ENCODE measurements at regions not wholly inside any gene's neighbourhood (a gene's known extent, or its start where the extent isn't known, plus 50 kb on each side); places are given as distances from the start of the nearest gene placed in this dataset.

DNA sequence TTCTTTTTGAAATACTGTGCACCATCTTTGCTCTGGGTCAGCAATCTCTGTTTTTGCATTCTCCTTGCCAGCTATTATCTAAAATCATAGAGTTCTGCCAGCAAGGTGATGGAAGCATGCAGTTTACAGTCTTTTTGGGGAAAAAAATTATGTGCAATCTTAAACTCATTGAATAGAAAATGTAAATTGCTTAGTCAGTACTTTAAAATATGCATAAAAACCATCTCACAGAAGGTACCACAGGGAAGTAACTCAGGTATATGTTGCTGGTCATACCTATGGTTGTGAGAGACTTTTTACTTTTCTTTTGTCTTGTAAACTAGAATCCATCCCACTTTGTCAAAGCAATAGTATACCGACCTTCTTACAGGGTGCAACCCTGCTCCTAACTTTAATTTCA, 469.8 kb upstream of the ANO3 start:
- intact Hi-C loops (cut with micrococcal nuclease): no loop called here

DNA sequence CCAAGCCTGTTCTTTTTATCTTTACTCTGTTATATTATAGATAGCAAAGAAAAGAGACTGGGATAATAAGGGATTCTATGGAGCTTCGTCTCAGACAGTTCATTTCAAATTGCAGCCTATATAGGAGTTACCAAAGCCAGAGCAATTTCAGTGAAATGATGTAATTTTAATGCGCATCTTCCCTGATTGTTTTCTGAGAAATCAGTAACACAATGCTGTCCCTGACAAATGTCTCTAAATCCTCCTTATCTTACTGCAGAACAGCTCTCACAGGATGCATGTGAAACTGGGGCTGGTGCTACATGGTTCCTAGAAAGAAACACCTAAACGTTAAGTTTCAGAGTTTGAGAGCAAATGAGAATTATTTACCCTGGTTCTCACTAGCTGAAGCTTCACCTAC, 467.9 kb upstream of the ANO3 start:
- intact Hi-C loops (cut with micrococcal nuclease): no loop called here

DNA sequence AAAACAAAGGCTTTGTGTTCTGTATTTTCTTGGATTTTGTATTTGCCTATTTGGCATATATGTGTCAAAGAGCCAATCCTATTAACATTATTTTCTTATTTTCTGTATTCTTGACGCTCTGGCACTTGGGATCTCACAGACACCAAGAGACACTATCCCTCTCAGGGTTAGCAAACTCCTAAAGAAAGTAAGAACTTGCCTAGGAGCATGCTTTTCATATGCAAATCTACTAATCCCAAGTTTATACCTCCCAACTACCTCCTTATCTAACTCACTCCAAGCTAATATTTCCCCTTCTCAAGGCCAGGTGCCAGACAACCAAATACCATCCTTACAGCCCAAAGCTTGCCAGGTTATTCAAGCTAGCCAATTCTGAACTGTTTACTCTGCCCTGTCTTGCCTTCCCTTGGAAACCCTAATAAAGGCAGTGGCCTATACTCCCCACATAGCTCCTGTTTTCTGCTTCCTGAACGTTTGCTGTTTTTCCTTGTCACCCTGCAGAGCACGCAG, 455.4 kb upstream of the ANO3 start:
- intact Hi-C loops (cut with micrococcal nuclease): no loop called here

DNA sequence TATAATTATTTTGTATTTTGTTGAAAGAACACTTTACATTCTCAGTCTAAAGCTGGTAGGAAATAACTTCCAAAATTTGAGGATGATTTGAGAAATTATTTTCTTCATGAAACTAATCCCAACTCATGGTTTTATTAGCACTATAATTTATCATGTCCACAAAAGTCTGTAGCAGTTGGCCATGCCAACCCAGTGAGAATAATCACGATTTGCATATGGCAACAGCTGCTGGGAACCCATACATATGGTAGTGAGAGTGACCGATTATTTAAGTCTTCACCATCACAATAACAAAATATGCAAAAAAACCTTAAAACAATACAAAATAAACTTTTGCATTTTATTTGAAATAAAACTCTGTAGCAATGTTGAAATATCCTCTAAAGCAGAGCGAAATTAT, 445.9 kb upstream of the ANO3 start:
- intact Hi-C loops (cut with micrococcal nuclease): no loop called here

DNA sequence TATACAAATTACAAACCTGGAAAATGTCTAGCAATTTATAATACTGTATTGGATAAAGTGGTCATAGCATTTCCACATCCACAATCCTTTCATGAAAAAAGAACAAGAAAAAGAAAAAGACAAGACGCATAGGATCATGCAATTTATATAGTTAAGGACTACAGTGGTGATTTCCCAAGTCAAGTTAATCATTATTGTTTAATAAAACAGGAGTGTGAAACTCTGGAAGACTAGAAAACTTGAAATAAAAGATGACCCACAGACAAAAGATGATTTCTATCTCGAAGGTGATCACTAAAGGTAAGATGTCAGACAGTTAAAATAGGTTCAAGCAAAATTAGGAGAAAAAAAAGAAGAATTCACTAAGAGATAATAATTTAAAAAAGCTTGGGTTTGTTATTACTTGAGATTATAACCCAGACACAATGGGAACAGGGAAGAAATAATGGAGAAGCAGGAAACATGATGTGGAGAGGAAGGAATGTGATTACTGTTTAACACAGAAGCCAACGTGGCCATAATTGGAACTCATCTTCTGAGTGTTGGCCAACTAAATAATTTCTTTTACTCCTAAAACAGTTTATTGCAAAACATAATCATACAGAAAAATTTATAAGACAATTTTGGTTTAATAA, 441.2 kb upstream of the ANO3 start:
- intact Hi-C loops (cut with micrococcal nuclease): no loop called here

DNA sequence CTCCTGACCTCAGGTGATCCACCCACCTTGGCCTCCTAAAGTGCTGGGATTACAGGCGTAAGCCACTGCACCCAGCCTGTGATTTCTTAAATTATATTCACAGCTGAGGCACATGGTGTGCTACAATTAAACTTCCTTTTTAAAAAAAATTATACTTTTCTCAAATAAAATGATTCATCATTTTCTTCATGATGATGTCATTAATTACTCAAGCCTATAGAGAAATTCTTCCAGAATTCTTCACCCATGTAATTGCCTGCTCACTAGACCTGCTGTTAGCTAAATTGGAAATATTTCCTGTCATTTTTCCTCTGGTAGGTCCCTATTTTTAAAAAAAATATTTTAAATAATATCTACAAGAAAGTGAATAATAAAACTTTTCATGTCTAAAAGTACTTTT, 440.0 kb upstream of the ANO3 start:
- intact Hi-C loops (cut with micrococcal nuclease): no loop called here

DNA sequence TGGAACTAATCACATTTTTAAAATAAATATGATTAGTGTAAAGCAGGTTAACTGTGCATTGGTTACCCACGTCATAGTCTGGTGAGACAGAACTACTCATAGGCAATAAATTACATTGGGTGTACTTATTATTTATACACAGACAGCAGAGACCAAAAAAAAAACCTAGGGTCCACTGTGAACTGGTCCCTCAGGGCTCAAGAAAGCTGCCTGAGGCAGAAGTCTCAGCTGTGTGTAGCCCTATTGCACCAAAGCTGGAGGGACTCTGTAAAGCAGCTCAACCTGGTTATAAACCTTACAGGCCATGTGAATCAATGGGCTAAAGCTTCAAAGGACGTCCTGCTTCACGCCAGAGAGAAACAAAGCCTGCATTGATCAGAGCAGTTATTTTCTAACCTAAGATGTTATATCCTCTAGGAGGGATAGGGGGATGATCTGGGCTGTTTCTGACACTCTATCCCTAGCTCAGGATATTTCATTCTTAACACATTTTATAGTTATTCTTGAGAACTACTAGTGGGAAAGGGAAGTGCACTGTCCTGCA, 432.2 kb upstream of the ANO3 start:
- intact Hi-C loops (cut with micrococcal nuclease): no loop called here

DNA sequence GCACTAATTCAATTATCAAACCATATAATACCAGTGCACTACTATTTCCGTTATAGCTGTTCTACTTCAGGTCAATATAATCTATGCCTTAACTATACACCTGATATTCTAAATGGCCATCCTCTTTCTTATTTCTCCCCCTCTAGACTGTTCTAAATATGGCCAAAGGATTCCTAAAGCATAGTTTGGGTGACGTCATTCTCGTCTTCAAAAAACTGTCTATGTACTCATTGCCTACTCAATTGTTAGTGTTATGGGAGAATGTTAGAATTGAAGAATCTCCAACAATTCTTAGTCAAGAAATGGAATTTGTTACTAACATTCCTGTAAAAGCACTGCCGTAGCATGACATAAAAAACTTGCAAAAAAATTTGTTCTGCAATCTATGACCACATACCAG, 431.1 kb upstream of the ANO3 start:
- intact Hi-C loops (cut with micrococcal nuclease): no loop called here

DNA sequence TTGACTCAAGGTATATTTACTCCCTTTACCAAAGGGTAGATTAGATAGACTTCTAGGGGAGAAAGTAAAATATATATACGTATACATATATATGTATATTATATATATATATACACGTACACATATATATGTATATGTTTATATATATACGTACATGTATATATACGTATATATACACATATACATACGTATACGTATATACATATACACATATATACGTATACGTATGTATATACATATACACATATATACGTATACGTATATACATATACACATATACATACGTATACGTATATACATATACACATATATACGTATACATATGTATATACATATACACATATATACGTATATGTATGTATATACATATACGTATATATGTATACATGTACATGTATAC, 430.5 kb upstream of the ANO3 start:
- intact Hi-C loops (cut with micrococcal nuclease): no loop called here

DNA sequence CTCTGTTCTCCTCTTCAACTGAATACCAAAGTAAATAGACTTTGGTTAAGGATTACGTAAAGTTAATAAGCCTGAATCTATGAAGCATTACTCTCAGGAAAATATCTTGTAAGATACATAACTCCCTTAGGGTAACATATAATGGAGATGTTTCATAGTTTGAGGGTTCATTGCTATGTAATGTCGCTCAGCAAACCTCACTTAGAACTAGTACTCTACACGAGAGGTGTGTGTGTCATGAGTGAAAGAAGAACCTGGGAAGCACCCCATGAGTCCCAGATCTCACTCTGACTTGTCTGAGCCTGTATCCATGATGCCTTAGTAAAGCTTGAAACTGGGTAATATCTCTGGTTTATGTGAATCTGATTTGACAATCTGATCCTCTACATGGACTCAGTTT, 429.5 kb upstream of the ANO3 start:
- intact Hi-C loops (cut with micrococcal nuclease): no loop called here

DNA sequence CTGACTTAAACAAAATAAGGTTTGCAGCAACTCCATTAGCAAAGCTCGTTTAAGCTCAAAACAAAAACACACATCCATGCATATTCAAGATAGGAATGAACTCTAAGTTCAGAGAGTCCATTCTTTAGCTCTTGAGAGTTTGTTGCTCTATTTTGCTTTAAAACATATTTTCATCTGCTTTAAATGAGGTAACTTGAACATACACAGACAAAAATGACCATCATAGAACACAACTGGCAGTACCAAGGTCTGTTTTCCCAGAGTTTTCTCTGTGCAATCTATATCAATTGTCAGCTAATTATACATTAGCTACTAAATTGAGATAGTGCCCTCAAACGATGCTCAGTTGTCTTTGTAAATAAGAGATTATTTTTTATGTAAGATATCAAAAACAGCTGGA, 423.2 kb upstream of the ANO3 start:
- intact Hi-C loops (cut with micrococcal nuclease): no loop called here

DNA sequence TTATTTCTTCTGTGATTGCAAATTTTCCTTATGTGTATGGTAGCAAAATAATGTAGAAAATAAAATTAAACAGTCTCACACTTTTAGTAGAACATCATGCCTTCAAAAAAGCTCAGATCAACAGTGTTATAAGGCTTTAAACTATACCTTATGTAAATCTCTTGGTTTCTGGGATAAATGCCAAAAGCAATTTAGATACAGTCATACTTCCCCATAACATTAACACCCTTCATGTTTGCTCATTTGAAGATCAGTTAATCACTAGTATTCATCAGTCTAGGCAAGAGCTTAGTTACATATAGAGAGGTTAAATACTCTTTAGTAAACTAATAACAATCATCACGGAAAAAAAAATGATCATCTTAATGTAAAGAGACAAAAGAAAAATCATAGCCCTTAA, 421.8 kb upstream of the ANO3 start:
- intact Hi-C loops (cut with micrococcal nuclease): no loop called here

DNA sequence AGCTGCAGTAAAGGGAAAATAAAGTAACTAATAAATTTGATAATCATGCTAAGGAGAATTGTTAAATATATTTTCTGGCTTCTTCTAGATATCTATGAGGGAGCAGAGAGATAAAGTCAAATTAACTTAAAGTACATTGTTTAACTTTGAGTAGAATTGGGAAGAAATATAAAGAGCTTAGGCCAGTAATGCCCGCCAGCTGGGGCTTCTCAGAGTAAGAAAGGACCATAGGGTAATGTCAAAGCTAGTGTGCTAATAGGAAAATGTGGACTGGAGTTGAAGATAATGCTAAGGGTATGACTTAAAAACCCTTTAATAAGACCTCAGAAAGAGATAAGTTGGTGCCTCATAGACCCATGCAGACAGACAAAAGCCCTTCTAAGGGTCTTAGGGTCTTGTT, 411.6 kb upstream of the ANO3 start:
- intact Hi-C loops (cut with micrococcal nuclease): no loop called here

DNA sequence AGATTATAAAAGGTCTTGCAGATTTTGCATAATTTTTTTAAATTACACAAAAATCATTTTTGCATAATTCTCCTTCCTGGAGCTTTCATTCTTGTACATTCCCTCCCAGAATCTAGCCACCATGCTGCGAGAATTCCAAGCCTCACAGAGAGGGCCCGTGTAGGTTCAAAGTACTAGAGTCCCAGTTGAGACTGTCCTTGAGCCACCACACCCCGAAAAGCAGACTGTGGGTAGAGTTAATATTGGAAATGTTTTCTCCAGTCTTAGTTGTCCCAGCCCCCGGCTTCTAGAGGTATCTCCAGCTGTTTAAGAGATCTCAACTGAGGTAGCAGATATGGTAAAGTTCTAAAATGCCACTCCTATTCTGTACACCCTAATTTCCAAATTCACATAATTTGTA, 407.3 kb upstream of the ANO3 start:
- intact Hi-C loops (cut with micrococcal nuclease): no loop called here

DNA sequence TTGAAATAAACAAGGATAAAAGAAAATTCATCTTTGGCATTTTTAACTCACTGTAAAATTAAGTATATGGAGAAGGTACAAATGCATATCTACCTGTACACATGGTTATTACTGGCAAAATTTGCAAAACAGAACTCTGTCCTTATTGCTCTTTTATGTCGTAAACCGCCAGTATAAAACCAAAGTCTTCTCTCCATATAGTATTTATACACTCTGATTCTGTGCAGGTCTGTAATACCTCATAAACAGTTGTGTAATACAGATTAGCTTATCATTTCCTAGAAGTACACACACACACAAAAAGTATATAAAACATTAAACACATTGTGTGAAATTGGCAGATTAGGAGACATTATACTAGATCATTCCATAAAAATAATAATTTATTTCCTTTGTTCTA, 406.6 kb upstream of the ANO3 start:
- intact Hi-C loops (cut with micrococcal nuclease): no loop called here

DNA sequence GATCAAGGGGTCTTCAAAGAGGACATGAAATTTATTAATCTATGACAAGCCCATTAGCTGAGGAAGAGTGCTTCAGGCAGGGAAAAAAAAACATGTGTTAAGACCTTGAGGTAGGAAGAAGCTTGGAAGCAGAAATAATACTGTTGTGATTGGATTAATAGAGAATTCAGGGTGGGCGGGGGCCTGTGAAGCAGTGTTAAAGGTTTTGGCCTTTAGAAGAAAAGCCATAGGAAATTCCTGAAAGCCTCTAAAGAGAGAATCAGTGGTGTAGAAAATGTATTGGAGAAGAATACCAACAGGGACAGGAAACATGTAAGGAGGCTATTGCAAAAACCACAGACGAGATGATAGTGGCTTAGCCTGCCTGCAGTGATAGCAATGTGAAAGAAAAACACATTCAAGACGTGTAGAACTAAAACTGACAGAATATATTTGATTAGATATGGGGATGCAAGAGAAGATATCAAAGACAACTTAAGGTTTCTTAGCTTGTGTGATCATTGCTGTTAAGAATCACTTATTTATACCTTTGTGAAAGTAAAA, 404.4 kb upstream of the ANO3 start:
- intact Hi-C loops (cut with micrococcal nuclease): no loop called here

DNA sequence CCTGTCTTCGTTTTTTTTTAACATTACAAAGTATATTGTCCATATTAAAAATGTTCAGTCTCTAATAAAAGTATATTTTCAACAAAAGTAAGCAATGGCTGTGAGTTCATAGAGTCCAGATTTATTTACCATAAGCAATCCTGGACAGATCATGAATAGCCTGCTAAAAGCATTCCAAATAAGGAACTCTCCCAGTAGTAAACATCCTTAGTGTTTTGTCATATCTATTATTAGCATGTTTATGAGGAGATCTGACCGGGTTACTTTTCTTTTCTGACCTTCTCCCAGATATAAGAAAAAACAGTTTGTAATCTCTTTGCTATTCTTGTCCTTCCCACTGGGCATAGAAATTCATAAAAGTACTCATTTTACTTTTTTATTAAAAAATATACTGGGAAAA, 403.9 kb upstream of the ANO3 start:
- intact Hi-C loops (cut with micrococcal nuclease): no loop called here

DNA sequence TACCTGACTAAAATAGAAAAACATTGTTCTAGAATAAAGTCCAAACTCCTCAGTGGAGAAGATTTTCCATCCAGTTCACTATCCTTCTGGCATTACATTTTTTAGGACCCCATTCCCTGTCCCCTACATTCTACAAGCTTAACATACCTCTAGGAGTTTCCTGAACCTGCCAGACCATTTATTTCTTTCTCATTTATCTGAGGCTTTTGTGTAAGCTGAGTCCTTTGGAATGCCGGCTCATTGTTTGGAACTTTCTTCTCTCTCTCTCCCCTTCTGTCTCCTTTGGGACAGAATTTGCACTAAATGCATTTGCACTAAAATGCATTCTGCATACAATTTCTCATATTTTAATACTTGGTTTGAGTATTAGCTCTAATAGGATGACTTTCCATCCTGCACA, 393.0 kb upstream of the ANO3 start:
- intact Hi-C loops (cut with micrococcal nuclease): no loop called here

DNA sequence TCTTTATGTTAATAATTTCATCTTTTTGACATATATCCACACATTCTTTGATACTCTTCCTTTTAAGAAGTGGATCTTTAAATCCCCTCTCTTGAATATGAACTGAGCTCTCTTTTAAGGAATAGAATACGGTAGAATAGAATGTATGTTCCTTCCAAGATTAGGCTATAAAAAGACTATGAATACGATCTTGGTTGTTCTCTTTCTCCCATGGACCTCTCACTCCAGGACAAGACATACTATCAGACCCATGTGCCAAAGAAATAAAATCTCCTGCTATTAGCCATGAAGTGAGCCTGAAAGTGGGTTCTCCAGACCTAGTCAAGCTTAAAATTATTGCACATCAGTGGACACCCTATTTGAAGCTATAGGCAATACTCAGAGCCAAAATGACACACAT, 392.2 kb upstream of the ANO3 start:
- intact Hi-C loops (cut with micrococcal nuclease): no loop called here

DNA sequence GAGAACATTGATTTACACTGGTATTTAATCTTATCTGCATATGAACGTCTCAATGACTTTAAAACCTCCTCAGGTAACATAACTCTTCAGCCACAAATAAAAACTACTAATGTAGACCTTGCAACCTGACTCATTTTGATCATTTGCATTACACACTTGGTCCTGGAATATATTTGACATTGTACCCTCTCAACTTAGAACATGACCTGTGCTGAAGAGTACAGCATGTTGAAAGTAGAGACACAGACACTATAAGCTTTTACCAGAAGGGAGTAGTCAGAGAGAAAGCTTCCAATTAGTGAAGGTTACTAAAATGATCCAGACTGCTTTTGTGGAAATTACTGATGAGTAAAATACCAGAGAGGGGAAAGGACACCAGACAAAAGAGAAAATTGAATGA, 390.6 kb upstream of the ANO3 start:
- intact Hi-C loops (cut with micrococcal nuclease): no loop called here

DNA sequence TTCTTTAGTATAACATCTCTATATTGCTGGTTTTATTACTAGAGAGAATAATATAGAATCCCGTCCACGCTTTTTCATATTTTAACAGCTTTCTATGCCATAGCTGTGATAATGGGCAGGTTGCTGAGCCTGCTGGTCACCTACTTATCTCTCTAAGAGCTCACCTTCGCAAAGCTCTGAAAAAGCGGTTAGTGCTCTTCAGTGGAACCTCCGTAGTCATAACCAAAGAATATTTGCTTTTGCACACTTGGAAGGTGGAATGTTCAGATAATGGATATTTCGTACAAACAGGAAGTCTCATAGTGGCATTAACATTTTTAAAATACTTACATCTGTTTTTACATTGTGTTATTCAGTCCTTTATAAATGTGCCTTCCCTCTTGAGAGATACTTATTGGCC, 388.9 kb upstream of the ANO3 start:
- intact Hi-C loops (cut with micrococcal nuclease): no loop called here

DNA sequence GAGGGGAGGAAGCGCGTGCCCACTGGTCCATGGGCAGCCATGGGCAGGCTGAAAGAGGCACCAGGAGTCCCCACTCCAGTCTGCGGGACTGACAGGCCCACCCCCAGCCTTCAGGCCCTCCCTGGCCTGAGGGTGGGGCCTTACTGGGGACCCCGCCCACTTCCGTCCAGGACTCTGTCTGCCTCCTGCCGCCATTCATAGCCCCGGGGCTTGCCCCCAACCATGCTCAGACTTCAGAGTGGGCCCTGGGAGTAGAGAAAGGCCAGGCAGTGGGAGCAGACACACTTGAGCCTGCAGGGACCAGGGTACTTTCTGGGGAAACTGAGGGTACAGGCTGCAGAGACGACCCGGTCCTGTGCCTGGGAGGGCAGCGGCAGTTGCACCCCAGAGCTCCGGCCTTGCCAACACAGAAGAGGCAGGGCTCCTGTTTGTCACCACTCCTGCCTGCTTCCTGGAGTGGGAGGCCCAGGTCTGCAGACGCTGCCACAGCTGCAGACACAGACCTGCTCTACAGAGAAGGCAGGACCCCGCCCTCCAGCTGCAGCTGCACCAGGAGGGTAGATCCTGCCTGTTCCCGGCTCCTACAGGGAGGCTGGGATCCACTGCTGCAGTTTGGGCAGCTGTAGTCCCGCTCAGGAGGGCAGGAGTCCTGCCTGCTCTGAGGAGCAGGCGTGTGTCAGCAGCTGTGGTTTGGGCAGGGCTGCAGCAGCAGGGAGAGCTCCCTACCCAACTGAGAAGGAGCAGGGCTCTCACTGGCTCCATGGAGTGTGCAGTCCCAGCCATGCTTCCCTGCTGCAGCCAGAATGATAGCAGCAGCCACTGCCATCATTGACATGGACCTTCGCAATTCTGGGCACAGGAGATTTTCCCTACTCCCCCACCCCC, 387.9 kb upstream of the ANO3 start:
- intact Hi-C loops (cut with micrococcal nuclease): no loop called here

Data from T-helper 1 cell treated with Interleukin-12 subunit alpha and Interleukin-12 subunit beta and Interleukin-4 antibody, amounts not matched to agents 30 ng/mL and 1 ng/mL, for 36 hours (primary cell).